Ammon's horn (tissue), 1 donor: ENCODE measurements at regions not wholly inside any gene's neighbourhood (a gene's known extent, or its start where the extent isn't known, plus 50 kb on each side); places are given as distances from the start of the nearest gene placed in this dataset.
A peak's percentile ranks its signal among the peaks of the same experiment; 100 is the strongest.
"Not testable (repeated sequence)": the region's sequence is repeated elsewhere in the genome, so short reads cannot be mapped to it uniquely, and the experiment has no call there.

Source experiments
- DNase-seq: peaks from one replicate; pipeline ENCODE4 v3.0.0-alpha.2; 2016; ENCODE audit warnings: low spot score

- no peak for DNase-seq
Measured at GRCh38 chr5:123294544-123294943, 128.7 kb downstream of the CEP120 start.

GRCh38 chr5:123289210-123289609 is 134.0 kb downstream of the CEP120 start:
- DNase-seq: no peak

- no peak for DNase-seq
Measured at GRCh38 chr5:123287881-123288280, 135.3 kb downstream of the CEP120 start.

- no peak for DNase-seq
Measured at GRCh38 chr5:123286891-123287290, 136.3 kb downstream of the CEP120 start.

- DNase-seq: peak; percentile 48
Measured at GRCh38 chr5:123285122-123286023, 137.8 kb downstream of the CEP120 start.

GRCh38 chr5:123283499-123283898 is 139.7 kb downstream of the CEP120 start:
- DNase-seq: no peak

GRCh38 chr5:123283031-123283430 is 140.2 kb downstream of the CEP120 start:
- DNase-seq: no peak

- no peak for DNase-seq
Measured at GRCh38 chr5:123282444-123282843, 140.8 kb downstream of the CEP120 start.

- DNase-seq: not testable (repeated sequence)
Measured at GRCh38 chr5:123280854-123281253, 142.3 kb downstream of the CEP120 start.

- no peak for DNase-seq
Measured at GRCh38 chr5:123279136-123279535, 144.1 kb downstream of the CEP120 start.

- DNase-seq: no peak
Measured at GRCh38 chr5:123278284-123278683, 144.9 kb downstream of the CEP120 start.

- DNase-seq: no peak
Measured at GRCh38 chr5:123273984-123274383, 149.2 kb downstream of the CEP120 start.

GRCh38 chr5:123273095-123273494 is 150.1 kb downstream of the CEP120 start:
- no peak for DNase-seq

GRCh38 chr5:123269851-123270250 is 153.4 kb downstream of the CEP120 start:
- no peak for DNase-seq

GRCh38 chr5:123269436-123269835 is 153.8 kb downstream of the CEP120 start:
- DNase-seq: no peak

GRCh38 chr5:123266365-123266764 is 156.8 kb downstream of the CEP120 start:
- DNase-seq: no peak

- no peak for DNase-seq
Measured at GRCh38 chr5:123265551-123265950, 157.7 kb downstream of the CEP120 start.

- no peak for DNase-seq
Measured at GRCh38 chr5:123264394-123264793, 158.8 kb downstream of the CEP120 start.

GRCh38 chr5:123263859-123264258 is 159.3 kb downstream of the CEP120 start:
- DNase-seq: no peak

- DNase-seq: no peak
Measured at GRCh38 chr5:123262216-123262823, 160.9 kb downstream of the CEP120 start.

- DNase-seq: no peak
Measured at GRCh38 chr5:123261752-123262151, 161.5 kb downstream of the CEP120 start.

- no peak for DNase-seq
Measured at GRCh38 chr5:123249446-123249845, 160.4 kb downstream of the PRDM6 start.

GRCh38 chr5:123245689-123246088 is 156.6 kb downstream of the PRDM6 start:
- no peak for DNase-seq
